SK-N-MC (cell line): ENCODE measurements at regions not wholly inside any gene's neighbourhood (a gene's known extent, or its start where the extent isn't known, plus 50 kb on each side); places are given as distances from the start of the nearest gene placed in this dataset.

Source experiments
- EZH2 ChIP-seq: fragments of 200-600 bp; sonication (generic); IDR thresholded peaks from one replicate; pipeline ENCODE4 v1.6.1; 2017; ENCODE audit warnings: antibody characterized with exemption
- FOXP2 ChIP-seq: optimal IDR thresholded peaks from 2 replicates; pipeline ENCODE3; 2011; ENCODE audit warnings: mild to moderate bottlenecking, moderate library complexity; ENCODE audit not compliant: insufficient read depth; ENCODE audit errors: extremely low read length, control extremely low read depth
- POLR2AphosphoS5 ChIP-seq: IDR thresholded peaks from 2 replicates; pipeline ENCODE4 v1.6.1; 2012; ENCODE audit warnings: mild to moderate bottlenecking, low read depth, low read length, borderline replicate concordance

GRCh38 chrX:134714633-134715110, 56.4 kb upstream of the PLAC1 start:
- TF ChIP-seq EZH2 (no peak), POLR2AphosphoS5 (no peak), FOXP2 (no peak)
